ENCODE measurements at regions not wholly inside any gene's neighbourhood (a gene's known extent, or its start where the extent isn't known, plus 50 kb on each side); places are given as distances from the start of the nearest gene placed in this dataset.

- no peak for TF ChIP-seq CTCF (conservative IDR thresholded peaks at IDR 0.05; ENCODE audit: low read length)
- no peak for TF ChIP-seq EZH2phosphoT487 (IDR thresholded peaks at IDR 0.05; ENCODE audit: borderline replicate concordance, low read depth, low read length)
These were observed 108.2 kb upstream of the SETMAR start for GRCh38 chr3:4195006-4195405.
